ENCODE measurements at regions not wholly inside any gene's neighbourhood (a gene's known extent, or its start where the extent isn't known, plus 50 kb on each side); places are given as distances from the start of the nearest gene placed in this dataset.

DNA sequence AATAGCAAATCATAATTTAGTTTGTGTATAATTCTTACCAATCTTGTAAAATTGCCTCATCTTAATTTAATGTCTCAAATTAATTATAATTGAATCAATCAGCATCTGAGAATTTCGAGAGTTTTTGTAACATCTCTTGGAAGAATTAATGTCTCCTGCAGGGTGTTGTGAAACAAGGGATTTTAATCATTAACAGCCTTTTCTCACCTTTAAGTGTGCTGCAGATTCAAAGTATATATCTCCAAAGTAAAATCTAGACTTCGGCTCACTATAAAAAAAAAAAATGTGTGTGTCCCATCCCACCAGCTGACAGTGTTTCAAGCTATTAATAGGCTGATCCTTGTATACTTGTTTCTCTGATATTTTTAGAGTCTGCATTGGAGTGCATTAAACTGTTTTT, 603.1 kb downstream of the ETNK1 start:
- no peak overlapping the region for H3K4me2 ChIP-seq (ENCODE audit: low read depth, low read length, poor library complexity, severe bottlenecking)
- H3K27me3 ChIP-seq (ENCODE audit: low read length) = no peaks in the 10 kb centered on the region
- H3K9me3 ChIP-seq (ENCODE audit: insufficient read depth, low read length) = no peaks in the 10 kb centered on the region
- H3K36me3 ChIP-seq (ENCODE audit: low read length) = no peaks in the 10 kb centered on the region
- H3K27ac ChIP-seq (ENCODE audit: low read depth, low read length) = no peak overlapping the region
- no peaks in the 10 kb centered on the region for H3K9me2 ChIP-seq (replicated peaks; ENCODE audit: insufficient read depth, low read length)
- H3K9ac ChIP-seq (ENCODE audit: low read length) = no peak overlapping the region
- no peaks in the 10 kb centered on the region for H3K79me2 ChIP-seq (ENCODE audit: insufficient read depth, low read length)
- TF ChIP-seq EZH2phosphoT487 (conservative IDR thresholded peaks at IDR 0.05; ENCODE audit: low read length) = no peak
- H2AFZ ChIP-seq (ENCODE audit: low read depth, low read length, severe bottlenecking) = no peak overlapping the region
- H3K4me3 ChIP-seq (ENCODE audit: insufficient read depth, low read length, poor library complexity, severe bottlenecking) = no peak overlapping the region
- H3F3A ChIP-seq (ENCODE audit: insufficient read depth) = no peaks in the 10 kb centered on the region
- H4K20me1 ChIP-seq (ENCODE audit: low read depth, low read length) = no peaks in the 10 kb centered on the region

DNA sequence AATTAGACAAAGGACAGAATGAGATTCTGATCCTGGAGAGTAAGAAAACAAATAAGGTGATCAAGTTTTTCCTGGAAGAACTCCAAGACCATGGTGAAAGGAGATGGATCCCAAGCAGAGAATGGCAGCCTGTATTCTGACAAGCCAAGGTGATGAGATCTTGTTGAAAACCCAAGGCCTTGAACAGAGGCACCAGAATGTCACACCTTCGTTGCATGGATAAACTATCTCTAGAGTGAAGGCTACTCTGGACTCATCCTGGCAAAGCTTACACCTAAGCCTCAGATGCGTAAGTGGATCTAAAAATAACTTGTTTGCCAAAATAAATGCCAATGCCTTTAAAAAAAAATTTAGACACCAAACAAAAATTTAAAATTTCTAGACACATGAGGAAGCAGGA, 605.9 kb downstream of the ETNK1 start:
- H3K9ac ChIP-seq (ENCODE audit: low read length) = no peak overlapping the region
- H3K27ac ChIP-seq (ENCODE audit: low read depth, low read length) = no peak overlapping the region
- no peak overlapping the region for H2AFZ ChIP-seq (ENCODE audit: low read depth, low read length, severe bottlenecking)

DNA sequence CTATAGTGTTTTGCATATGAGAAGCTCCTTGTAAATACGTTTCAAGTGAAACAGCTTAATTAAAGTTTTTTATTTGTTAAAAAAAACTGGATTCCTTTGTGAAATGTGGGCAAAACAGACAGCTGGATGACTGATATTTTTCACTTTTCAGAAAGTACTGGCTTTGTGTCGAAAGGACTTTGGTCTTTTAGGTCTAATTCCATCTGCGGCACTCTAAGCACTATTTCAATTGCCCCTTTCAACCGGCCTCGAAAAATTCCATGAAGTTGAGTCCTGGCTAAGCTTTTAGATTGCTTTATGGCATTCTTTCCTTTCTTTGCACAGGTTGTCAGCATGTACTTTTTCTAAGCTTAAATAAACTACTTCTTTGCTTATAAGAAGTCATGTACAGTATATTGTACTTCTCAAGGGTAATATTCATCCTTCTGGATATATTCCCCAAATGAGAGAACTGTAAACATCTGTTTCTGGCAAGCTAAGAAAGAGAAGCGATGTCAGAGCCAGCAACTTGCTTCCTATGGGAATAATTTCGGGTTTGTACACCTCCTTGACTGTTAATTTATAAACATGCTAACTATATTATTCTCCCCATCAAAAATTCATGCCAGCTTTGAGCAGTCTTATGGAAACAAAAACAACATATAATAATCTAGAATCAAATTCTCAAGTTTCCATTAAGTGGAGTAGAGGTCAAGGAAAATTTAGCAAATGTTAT, 611.3 kb downstream of the ETNK1 start:
- H3K36me3 ChIP-seq (ENCODE audit: low read length) = no peaks in the 10 kb centered on the region
- no peaks in the 10 kb centered on the region for H3K27me3 ChIP-seq (ENCODE audit: low read length)
- TF ChIP-seq, protein P1, sequence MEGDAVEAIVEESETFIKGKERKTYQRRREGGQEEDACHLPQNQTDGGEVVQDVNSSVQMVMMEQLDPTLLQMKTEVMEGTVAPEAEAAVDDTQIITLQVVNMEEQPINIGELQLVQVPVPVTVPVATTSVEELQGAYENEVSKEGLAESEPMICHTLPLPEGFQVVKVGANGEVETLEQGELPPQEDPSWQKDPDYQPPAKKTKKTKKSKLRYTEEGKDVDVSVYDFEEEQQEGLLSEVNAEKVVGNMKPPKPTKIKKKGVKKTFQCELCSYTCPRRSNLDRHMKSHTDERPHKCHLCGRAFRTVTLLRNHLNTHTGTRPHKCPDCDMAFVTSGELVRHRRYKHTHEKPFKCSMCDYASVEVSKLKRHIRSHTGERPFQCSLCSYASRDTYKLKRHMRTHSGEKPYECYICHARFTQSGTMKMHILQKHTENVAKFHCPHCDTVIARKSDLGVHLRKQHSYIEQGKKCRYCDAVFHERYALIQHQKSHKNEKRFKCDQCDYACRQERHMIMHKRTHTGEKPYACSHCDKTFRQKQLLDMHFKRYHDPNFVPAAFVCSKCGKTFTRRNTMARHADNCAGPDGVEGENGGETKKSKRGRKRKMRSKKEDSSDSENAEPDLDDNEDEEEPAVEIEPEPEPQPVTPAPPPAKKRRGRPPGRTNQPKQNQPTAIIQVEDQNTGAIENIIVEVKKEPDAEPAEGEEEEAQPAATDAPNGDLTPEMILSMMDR (IDR thresholded peaks at IDR 0.05; ENCODE audit: insufficient read depth, low read length, poor library complexity, severe bottlenecking) = no peak
- no peak for TF ChIP-seq EZH2phosphoT487 (conservative IDR thresholded peaks at IDR 0.05; ENCODE audit: low read length)
- H3K4me3 ChIP-seq (ENCODE audit: insufficient read depth, low read length, poor library complexity, severe bottlenecking) = no peak overlapping the region
- H3K9me2 ChIP-seq (replicated peaks; ENCODE audit: insufficient read depth, low read length) = no peaks in the 10 kb centered on the region
- no peak overlapping the region for H3K9ac ChIP-seq (ENCODE audit: low read length)
- no peak overlapping the region for H3K27ac ChIP-seq (ENCODE audit: low read depth, low read length)
- no peaks in the 10 kb centered on the region for H3F3A ChIP-seq (ENCODE audit: insufficient read depth)
- no peaks in the 10 kb centered on the region for H3K79me2 ChIP-seq (ENCODE audit: insufficient read depth, low read length)
- no peaks in the 10 kb centered on the region for H4K20me1 ChIP-seq (ENCODE audit: low read depth, low read length)
- H2AFZ ChIP-seq (ENCODE audit: low read depth, low read length, severe bottlenecking) = no peak overlapping the region
- H3K9me3 ChIP-seq (ENCODE audit: insufficient read depth, low read length) = no peaks in the 10 kb centered on the region
- H3K4me2 ChIP-seq (ENCODE audit: low read depth, low read length, poor library complexity, severe bottlenecking) = no peak overlapping the region

More for the DNA sequence above, 605.9 kb downstream of the ETNK1 start:
- Histone ChIP-seq H3K4me3 (ENCODE audit: insufficient read depth, low read length, poor library complexity, severe bottlenecking) (no peak overlapping the region), H3K79me2 (ENCODE audit: insufficient read depth, low read length) (no peaks in the 10 kb centered on the region), H3F3A (ENCODE audit: insufficient read depth) (no peaks in the 10 kb centered on the region), H3K27me3 (ENCODE audit: low read length) (no peaks in the 10 kb centered on the region), H3K9me3 (ENCODE audit: insufficient read depth, low read length) (no peaks in the 10 kb centered on the region), H4K20me1 (ENCODE audit: low read depth, low read length) (no peaks in the 10 kb centered on the region), H3K9me2 (replicated peaks; ENCODE audit: insufficient read depth, low read length) (no peaks in the 10 kb centered on the region), H3K4me2 (ENCODE audit: low read depth, low read length, poor library complexity, severe bottlenecking) (no peak overlapping the region), H3K36me3 (ENCODE audit: low read length) (no peaks in the 10 kb centered on the region)
- TF ChIP-seq EZH2phosphoT487 (conservative IDR thresholded peaks at IDR 0.05; ENCODE audit: low read length) = no peak
- TF ChIP-seq, protein P1 (IDR thresholded peaks at IDR 0.05; ENCODE audit: insufficient read depth, low read length, poor library complexity, severe bottlenecking) = no peak

DNA sequence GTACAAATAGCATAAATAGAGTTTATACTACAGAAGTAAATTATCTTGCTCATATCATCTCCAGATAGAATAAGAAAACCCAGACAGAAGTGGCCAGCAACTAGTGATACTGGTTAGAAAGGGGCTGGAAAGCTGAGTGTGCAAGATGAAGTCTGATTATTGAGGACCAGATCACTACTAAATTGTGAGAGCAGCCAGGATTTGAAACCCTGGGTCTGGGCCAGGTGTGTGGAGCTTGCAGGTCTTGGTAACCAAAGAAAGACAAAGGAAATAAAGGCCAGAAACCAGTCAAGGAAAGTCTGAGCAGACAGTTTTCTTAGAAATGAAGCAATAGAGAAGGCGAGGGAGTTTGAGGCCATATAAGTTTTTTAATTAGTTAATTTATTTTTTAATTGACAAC, 611.8 kb downstream of the ETNK1 start:
- H3K4me2 ChIP-seq (ENCODE audit: low read depth, low read length, poor library complexity, severe bottlenecking) = no peak overlapping the region
- no peaks in the 10 kb centered on the region for H3K36me3 ChIP-seq (ENCODE audit: low read length)
- no peak overlapping the region for H3K9ac ChIP-seq (ENCODE audit: low read length)
- no peaks in the 10 kb centered on the region for H3K9me2 ChIP-seq (replicated peaks; ENCODE audit: insufficient read depth, low read length)
- no peak overlapping the region for H2AFZ ChIP-seq (ENCODE audit: low read depth, low read length, severe bottlenecking)
- H3K4me3 ChIP-seq (ENCODE audit: insufficient read depth, low read length, poor library complexity, severe bottlenecking) = no peak overlapping the region
- H3K27ac ChIP-seq (ENCODE audit: low read depth, low read length) = no peak overlapping the region
- H3K79me2 ChIP-seq (ENCODE audit: insufficient read depth, low read length) = no peaks in the 10 kb centered on the region
- H3F3A ChIP-seq (ENCODE audit: insufficient read depth) = no peaks in the 10 kb centered on the region
- TF ChIP-seq, protein P1 (IDR thresholded peaks at IDR 0.05; ENCODE audit: insufficient read depth, low read length, poor library complexity, severe bottlenecking) = no peak
- TF ChIP-seq EZH2phosphoT487 (conservative IDR thresholded peaks at IDR 0.05; ENCODE audit: low read length) = no peak
- no peaks in the 10 kb centered on the region for H4K20me1 ChIP-seq (ENCODE audit: low read depth, low read length)
- H3K9me3 ChIP-seq (ENCODE audit: insufficient read depth, low read length) = no peaks in the 10 kb centered on the region
- H3K27me3 ChIP-seq (ENCODE audit: low read length) = no peaks in the 10 kb centered on the region
